Mesenchymal stem cell (in vitro differentiated cells and primary cell): ENCODE measurements at regions not wholly inside any gene's neighbourhood (a gene's known extent, or its start where the extent isn't known, plus 50 kb on each side); places are given as distances from the start of the nearest gene placed in this dataset.
A peak's percentile ranks its signal among the peaks of the same experiment; 100 is the strongest.

Experiments used
- DNase-seq: peaks from one replicate; pipeline ENCODE4 v3.0.0-alpha.2; 2013
- H2AFZ ChIP-seq: one replicate; pipeline ENCODE4 v1.6.1; 2013; ENCODE audit warnings: low read depth, mild to moderate bottlenecking, control low read depth, inconsistent platforms, low read length, moderate library complexity
- H2AK5ac ChIP-seq: 2 replicates; pipeline ENCODE4 v1.6.1; 2013; ENCODE audit warnings: low read length, moderate library complexity, mild to moderate bottlenecking, inconsistent platforms; ENCODE audit not compliant: severe bottlenecking
- H2BK120ac ChIP-seq: one replicate; pipeline ENCODE4 v1.6.1; 2013; ENCODE audit warnings: low read depth, mild to moderate bottlenecking, inconsistent platforms, low read length, moderate library complexity
- H2BK12ac ChIP-seq, 2 experiments: one replicate each; pipeline ENCODE4 v1.6.1; 2013; ENCODE audit warnings: inconsistent platforms in 2 of 2, low read length in 2 of 2, mild to moderate bottlenecking in 2 of 2, moderate library complexity in 2 of 2, control low read depth in 1 of 2
- H2BK15ac ChIP-seq: one replicate; pipeline ENCODE4 v1.6.1; 2013; ENCODE audit warnings: mild to moderate bottlenecking, low read depth, inconsistent platforms; ENCODE audit not compliant: poor library complexity, severe bottlenecking
- H2BK5ac ChIP-seq: 2 replicates; pipeline ENCODE4 v1.6.1; 2013; ENCODE audit warnings: low read depth, mild to moderate bottlenecking, low read length, control low read depth, inconsistent platforms; ENCODE audit not compliant: poor library complexity, severe bottlenecking
- H3K14ac ChIP-seq, 2 experiments: one replicate each; pipeline ENCODE4 v1.6.1; 2013; ENCODE audit warnings: inconsistent platforms in 2 of 2, low read length in 2 of 2, control low read depth in 1 of 2, mild to moderate bottlenecking in 1 of 2, moderate library complexity in 1 of 2
- H3K18ac ChIP-seq, 2 experiments: one replicate each; pipeline ENCODE4 v1.6.1; 2013; ENCODE audit warnings: inconsistent platforms in 2 of 2, low read length in 2 of 2, control low read depth in 1 of 2, low read depth in 1 of 2, mild to moderate bottlenecking in 1 of 2
- H3K23ac ChIP-seq, 2 experiments: one replicate each; pipeline ENCODE4 v1.6.1; 2013; ENCODE audit warnings: inconsistent platforms in 2 of 2, low read length in 2 of 2, mild to moderate bottlenecking in 2 of 2, moderate library complexity in 2 of 2, control low read depth in 1 of 2
- H3K27ac ChIP-seq: 2 replicates; pipeline ENCODE4 v1.5.1; 2013; ENCODE audit warnings: mild to moderate bottlenecking, moderate library complexity, low read length, control low read depth, inconsistent platforms; ENCODE audit not compliant: poor library complexity, severe bottlenecking
- H3K27me3 ChIP-seq, 2 experiments: 2 replicates each; pipeline versions ENCODE4 v1.6.1 to v1.7.0; 2013; ENCODE audit warnings: low read length in 2 of 2, mild to moderate bottlenecking in 2 of 2, moderate library complexity in 2 of 2, control low read depth in 1 of 2, inconsistent platforms in 1 of 2; ENCODE audit not compliant: control insufficient read depth in 1 of 2, insufficient read depth in 1 of 2
- H3K36me3 ChIP-seq, 2 experiments: 2 replicates each; pipeline versions ENCODE4 v1.6.1 to v1.7.0; 2013; ENCODE audit warnings: low read length in 2 of 2, control low read depth in 1 of 2, inconsistent platforms in 1 of 2, low read depth in 1 of 2, mild to moderate bottlenecking in 1 of 2; ENCODE audit not compliant: insufficient read depth in 2 of 2, control insufficient read depth in 1 of 2
- H3K4ac ChIP-seq, 2 experiments: one replicate each; pipeline ENCODE4 v1.6.1; 2013; ENCODE audit warnings: inconsistent platforms in 2 of 2, low read length in 2 of 2, mild to moderate bottlenecking in 2 of 2, moderate library complexity in 2 of 2, control low read depth in 1 of 2, low read depth in 1 of 2
- H3K4me1 ChIP-seq: 2 replicates; pipeline ENCODE4 v1.6.1; 2013; ENCODE audit warnings: low read depth, low read length, control low read depth; ENCODE audit not compliant: control insufficient read depth, insufficient read depth
- H3K4me2 ChIP-seq: 2 replicates; pipeline ENCODE4 v1.6.1; 2013; ENCODE audit warnings: low read length, mild to moderate bottlenecking, inconsistent platforms; ENCODE audit not compliant: poor library complexity, severe bottlenecking
- H3K4me3 ChIP-seq, 2 experiments: 2 replicates each; pipeline versions ENCODE4 v1.5.1 to v1.7.0; 2013; ENCODE audit warnings: low read length in 2 of 2, mild to moderate bottlenecking in 2 of 2, control low read depth in 1 of 2, low read depth in 1 of 2; ENCODE audit not compliant: insufficient read depth in 1 of 2
- H3K79me1 ChIP-seq: replicated peaks from 2 replicates; pipeline ENCODE4 v1.6.1; 2013; ENCODE audit warnings: mild to moderate bottlenecking, control low read depth, low read length, inconsistent platforms; ENCODE audit not compliant: poor library complexity, severe bottlenecking
- H3K9ac ChIP-seq: 2 replicates; pipeline ENCODE4 v1.7.0; 2013; ENCODE audit warnings: mild to moderate bottlenecking, low read length, moderate library complexity
- H3K9me3 ChIP-seq: 2 replicates; pipeline ENCODE4 v1.7.0; 2013; ENCODE audit warnings: mild to moderate bottlenecking, low read length; ENCODE audit not compliant: control insufficient read depth
- H4K8ac ChIP-seq: one replicate; pipeline ENCODE4 v1.6.1; 2013; ENCODE audit warnings: inconsistent platforms, mild to moderate bottlenecking, low read length, moderate library complexity
- H4K91ac ChIP-seq: one replicate; pipeline ENCODE4 v1.6.1; 2013; ENCODE audit warnings: mild to moderate bottlenecking, low read length, inconsistent platforms
- WGBS: methylation state at CpG from one replicate; pipeline ENCODE4 v1.1.7; 2013; ENCODE audit warnings: mixed read lengths; 5-methylcytosine and 5-hydroxymethylcytosine counted together

- Histone ChIP-seq H3K27me3 (no peaks in the 10 kb centered on the region), H3K9me3 (no peaks in the 10 kb centered on the region), H3K36me3 (no peaks in the 10 kb centered on the region), H2BK120ac (no peak overlapping the region), H3K27ac (no peak overlapping the region), H2BK12ac (no peak overlapping the region), H2AFZ (no peak overlapping the region), H4K8ac (no peak overlapping the region), H2BK15ac (no peak overlapping the region), H3K4me2 (no peak overlapping the region), H3K14ac (no peak overlapping the region), H3K79me1 (no peaks in the 10 kb centered on the region), H3K18ac (no peak overlapping the region), H4K91ac (no peak overlapping the region), H3K23ac (no peak overlapping the region), H2BK5ac (no peak overlapping the region), H3K4me3 (no peak overlapping the region), H3K4me1 (peaks cover 7% of the 10 kb centered on the region), H3K4ac (no peak overlapping the region), H3K9ac (no peak overlapping the region), H2AK5ac (no peak overlapping the region)
- DNase-seq: peak; percentile 62
- 98% methylated on average over 4 of the region's 4 CpGs for WGBS
Observed at GRCh38 chr6:154614101-154614500, 103.6 kb upstream of the CNKSR3 start.

GRCh38 chr6:154614641-154615040 lies 104.2 kb upstream of the CNKSR3 start:
- Histone ChIP-seq H3K79me1 (no peaks in the 10 kb centered on the region), H3K23ac (no peak overlapping the region), H3K9ac (no peak overlapping the region), H3K36me3 (no peaks in the 10 kb centered on the region), H2BK12ac (no peak overlapping the region), H2BK5ac (no peak overlapping the region), H2BK120ac (no peak overlapping the region), H2BK15ac (no peak overlapping the region), H3K4ac (no peak overlapping the region), H3K14ac (no peak overlapping the region), H3K4me3 (no peak overlapping the region), H3K4me2 (no peak overlapping the region), H3K27ac (no peak overlapping the region), H3K9me3 (no peaks in the 10 kb centered on the region), H4K8ac (no peak overlapping the region), H4K91ac (no peak overlapping the region), H3K27me3 (no peaks in the 10 kb centered on the region), H3K4me1 (peaks cover 7% of the 10 kb centered on the region), H2AK5ac (no peak overlapping the region), H3K18ac (no peak overlapping the region), H2AFZ (no peak overlapping the region)
- WGBS: 94% methylated on average over 4 of the region's 4 CpGs
- DNase-seq: no peak

DNA sequence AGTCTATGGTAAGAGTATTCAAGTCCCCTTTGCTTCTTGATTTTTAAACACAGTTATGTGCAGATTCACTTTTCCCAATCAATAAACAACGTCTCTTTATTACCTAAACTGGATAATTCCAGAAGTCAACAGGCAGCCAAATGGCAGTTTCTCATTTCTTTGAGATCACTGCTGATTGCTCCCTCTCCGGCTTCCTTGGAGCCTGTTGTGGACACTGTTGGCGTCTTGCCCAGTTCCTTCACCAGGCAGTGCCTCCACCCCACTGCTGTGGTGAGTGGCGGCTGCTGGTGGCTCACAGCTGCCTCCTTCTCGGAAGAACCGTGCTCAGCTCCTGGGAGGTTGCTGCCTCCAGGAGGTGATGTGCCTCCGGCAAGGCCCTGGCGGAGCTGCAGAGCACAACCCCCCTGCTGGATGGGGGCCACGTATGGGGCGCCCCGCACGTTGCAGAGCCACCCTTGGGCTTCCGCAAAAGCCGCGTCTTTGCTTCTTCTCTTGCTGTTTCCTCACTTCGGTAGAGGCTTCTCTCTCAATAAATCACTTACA lies 105.1 kb upstream of the CNKSR3 start:
- Histone ChIP-seq H3K23ac (no peak overlapping the region), H3K9ac (no peak overlapping the region), H3K27ac (no peak overlapping the region), H3K27me3 (no peaks in the 10 kb centered on the region), H4K8ac (no peak overlapping the region), H3K4me2 (peak overlapping the region; percentile 3), H2BK5ac (no peak overlapping the region), H3K4ac (no peak overlapping the region), H3K14ac (no peak overlapping the region), H2BK15ac (no peak overlapping the region), H3K4me1 (peaks cover 7% of the 10 kb centered on the region), H2AK5ac (no peak overlapping the region), H3K36me3 (no peaks in the 10 kb centered on the region), H2AFZ (no peak overlapping the region), H2BK120ac (no peak overlapping the region), H3K79me1 (no peaks in the 10 kb centered on the region), H3K4me3 (no peak overlapping the region), H3K18ac (no peak overlapping the region), H4K91ac (no peak overlapping the region), H3K9me3 (no peaks in the 10 kb centered on the region), H2BK12ac (no peak overlapping the region)
- peak; percentile 49 for DNase-seq
- WGBS: 75% methylated on average over 15 of the region's 16 CpGs

DNA sequence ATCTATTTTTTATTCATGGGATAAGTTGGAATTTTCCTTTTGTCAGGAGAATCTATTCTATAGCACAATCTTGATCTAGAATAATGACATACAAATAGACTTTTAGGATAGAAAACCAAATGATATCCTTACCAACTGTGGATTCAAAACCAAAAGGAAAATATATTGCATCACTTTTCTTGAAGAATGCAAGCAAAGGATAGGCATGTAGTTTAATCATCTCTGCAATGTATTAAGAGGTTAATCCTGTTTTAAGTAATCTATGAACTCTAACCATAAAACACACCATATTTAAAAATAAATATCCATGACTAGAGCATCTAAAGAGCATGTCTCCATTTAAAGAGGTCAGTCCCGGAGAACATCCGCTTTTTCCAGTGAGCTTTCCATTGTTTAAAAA lies 106.7 kb upstream of the CNKSR3 start:
- no peaks in the 10 kb centered on the region for H3K79me1 ChIP-seq
- H3K4me3 ChIP-seq: no peak overlapping the region
- H4K91ac ChIP-seq: no peak overlapping the region
- no peak overlapping the region for H4K8ac ChIP-seq
- H3K14ac ChIP-seq: no peak overlapping the region
- no peak overlapping the region for H2AFZ ChIP-seq
- H3K18ac ChIP-seq: no peak overlapping the region
- WGBS: 100% methylated on average over 2 of the region's 2 CpGs
- no peak overlapping the region for H2AK5ac ChIP-seq
- DNase-seq: no peak
- H3K4me2 ChIP-seq: no peak overlapping the region
- H2BK5ac ChIP-seq: no peak overlapping the region
- no peaks in the 10 kb centered on the region for H3K27me3 ChIP-seq
- no peak overlapping the region for H3K27ac ChIP-seq
- no peak overlapping the region for H3K9ac ChIP-seq
- no peaks in the 10 kb centered on the region for H3K36me3 ChIP-seq
- H3K4ac ChIP-seq: no peak overlapping the region
- H2BK120ac ChIP-seq: no peak overlapping the region
- no peak overlapping the region for H2BK12ac ChIP-seq
- H3K9me3 ChIP-seq: no peaks in the 10 kb centered on the region
- H3K4me1 ChIP-seq: peaks cover 7% of the 10 kb centered on the region
- no peak overlapping the region for H3K23ac ChIP-seq
- no peak overlapping the region for H2BK15ac ChIP-seq
